GM23338 (cell line): ENCODE measurements at regions not wholly inside any gene's neighbourhood (a gene's known extent, or its start where the extent isn't known, plus 50 kb on each side); places are given as distances from the start of the nearest gene placed in this dataset.

Experiments used
- ATAC-seq: fragments of 200-7000 bp; cut with Tn5 transposase; 3 replicates; pipeline ENCODE4 v1.9.1; 2020
- DNase-seq: peaks from one replicate; pipeline ENCODE4 v3.0.0-alpha.2; 2015; ENCODE audit warnings: low spot score
- H2AFZ ChIP-seq: fragments of 200-600 bp; sonication (generic); 2 replicates; pipeline ENCODE4 v1.8.0; 2016; ENCODE audit warnings: antibody characterized with exemption, mild to moderate bottlenecking, moderate library complexity
- H3F3A ChIP-seq: fragments of 200-600 bp; sonication (generic); replicated peaks from 2 replicates; pipeline ENCODE4 v1.8.0; 2017; ENCODE audit warnings: antibody characterized with exemption, mixed run types, low read depth
- H3K27ac ChIP-seq: fragments of 200-600 bp; sonication (generic); 2 replicates; pipeline ENCODE4 v1.6.1; 2016; ENCODE audit warnings: low read depth
- H3K27me3 ChIP-seq: fragments of 200-600 bp; sonication (generic); 2 replicates; pipeline ENCODE4 v1.8.0; 2016; ENCODE audit warnings: mild to moderate bottlenecking, mixed run types, moderate library complexity; ENCODE audit not compliant: insufficient read depth
- H3K36me3 ChIP-seq: fragments of 200-600 bp; sonication (generic); 2 replicates; pipeline ENCODE4 v1.8.0; 2016; ENCODE audit warnings: mild to moderate bottlenecking; ENCODE audit not compliant: insufficient read depth
- H3K4me1 ChIP-seq: fragments of 200-600 bp; sonication (generic); 2 replicates; pipeline ENCODE4 v1.8.0; 2016; ENCODE audit warnings: mild to moderate bottlenecking, moderate library complexity; ENCODE audit not compliant: insufficient read depth
- H3K4me2 ChIP-seq: fragments of 200-600 bp; sonication (generic); 2 replicates; pipeline ENCODE4 v1.7.1; 2017; ENCODE audit warnings: mixed run types
- H3K4me3 ChIP-seq: fragments of 200-600 bp; sonication (generic); 2 replicates; pipeline ENCODE4 v1.6.1; 2016; ENCODE audit warnings: mixed run types
- H3K79me2 ChIP-seq: fragments of 200-600 bp; sonication (generic); replicated peaks from 2 replicates; pipeline ENCODE4 v1.8.0; 2017; ENCODE audit warnings: mild to moderate bottlenecking; ENCODE audit not compliant: insufficient read depth
- H3K9me2 ChIP-seq: fragments of 200-600 bp; sonication (generic); 2 replicates; pipeline ENCODE4 v1.8.0; 2017; ENCODE audit not compliant: insufficient read depth
- H4K20me1 ChIP-seq: fragments of 200-600 bp; sonication (generic); replicated peaks from 2 replicates; pipeline ENCODE4 v1.8.0; 2017; ENCODE audit warnings: mild to moderate bottlenecking; ENCODE audit not compliant: insufficient read depth
- H3K27ac Mint-ChIP-seq: 2 replicates; pipeline ENCODE4 v1.8.0; 2020; ENCODE audit warnings: inconsistent platforms, mild to moderate bottlenecking, moderate library complexity, mixed read lengths
- H3K27me3 Mint-ChIP-seq: 3 replicates; pipeline ENCODE4 v1.8.0; 2022; ENCODE audit warnings: low read depth, mild to moderate bottlenecking, moderate library complexity, mixed read lengths, inconsistent platforms; ENCODE audit not compliant: insufficient read depth, poor library complexity
- H3K36me3 Mint-ChIP-seq: 3 replicates; pipeline ENCODE4 v1.8.0; 2021; ENCODE audit warnings: low read depth, mild to moderate bottlenecking, inconsistent platforms, moderate library complexity, mixed read lengths
- H3K4me1 Mint-ChIP-seq: 3 replicates; pipeline ENCODE4 v1.8.0; 2020; ENCODE audit warnings: mild to moderate bottlenecking, inconsistent platforms, mixed read lengths
- H3K4me3 Mint-ChIP-seq: 3 replicates; pipeline ENCODE4 v1.8.0; 2021; ENCODE audit warnings: moderate library complexity, mild to moderate bottlenecking, inconsistent platforms, mixed read lengths
- H3K9me3 Mint-ChIP-seq: 3 replicates; pipeline ENCODE4 v1.8.0; 2020; ENCODE audit warnings: moderate library complexity, mild to moderate bottlenecking, inconsistent platforms, mixed read lengths
- CREB1 ChIP-seq: fragments of 250-450 bp; sonication (Bioruptor Pico); IDR thresholded peaks from 2 replicates; pipeline ENCODE4 v1.5.0; 2020; ENCODE audit warnings: low read depth, mild to moderate bottlenecking, moderate library complexity
- CTCF ChIP-seq, 2 experiments: fragments of 200-600 bp in 1 of 2; sonication (generic) in 1 of 2; conservative IDR thresholded peaks; 2 replicates each; pipeline versions ENCODE4 v1.5.1 to v1.6.1; 2016 to 2017; ENCODE audit warnings: antibody characterized with exemption in 2 of 2, low read depth in 2 of 2, mild to moderate bottlenecking in 2 of 2, moderate library complexity in 1 of 2
- ETS1 ChIP-seq: IDR thresholded peaks from 2 replicates; pipeline ENCODE4 v1.6.1; 2016; ENCODE audit warnings: antibody characterized with exemption
- JUNB ChIP-seq: IDR thresholded peaks from one replicate; pipeline ENCODE4 v1.6.1; 2016; ENCODE audit warnings: antibody characterized with exemption; ENCODE audit not compliant: unreplicated experiment
- NANOG ChIP-seq: IDR thresholded peaks from 2 replicates; pipeline ENCODE4 v1.6.1; 2016; ENCODE audit warnings: antibody characterized with exemption, borderline replicate concordance
- POLR2AphosphoS5 ChIP-seq: IDR thresholded peaks from 2 replicates; pipeline ENCODE4 v1.6.1; 2016; ENCODE audit warnings: antibody characterized with exemption, low read depth
- REST ChIP-seq: IDR thresholded peaks from one replicate; pipeline ENCODE4 v1.6.1; 2018; ENCODE audit warnings: antibody characterized with exemption; ENCODE audit not compliant: unreplicated experiment
- STAT1 ChIP-seq: IDR thresholded peaks from one replicate; pipeline ENCODE4 v1.6.1; 2016; ENCODE audit warnings: antibody characterized with exemption; ENCODE audit not compliant: unreplicated experiment
- ZNF462 ChIP-seq: fragments of 250-450 bp; sonication (Bioruptor Pico); IDR thresholded peaks from 2 replicates; pipeline ENCODE4 v1.5.0; 2020; ENCODE audit warnings: mild to moderate bottlenecking, moderate library complexity

GRCh38 chr1:93779540-93780165, 98.0 kb upstream of the BCAR3 start:
- peaks cover 16% of the 10 kb centered on the region for H3K4me1 Mint-ChIP-seq
- Histone ChIP-seq H3K27me3 (no peaks in the 10 kb centered on the region), H3K27ac (no peak overlapping the region), H3K36me3 (no peaks in the 10 kb centered on the region), H3K4me2 (no peak overlapping the region), H2AFZ (0 out of 2 replicates have a peak overlapping the region, but pooled peaks have one; percentile 26), H3K79me2 (no peaks in the 10 kb centered on the region), H3K4me1 (no peaks in the 10 kb centered on the region; the same call in 1 of the 2 replicates), H3K9me2 (peaks cover 37% of the 10 kb centered on the region), H4K20me1 (no peaks in the 10 kb centered on the region), H3F3A (no peaks in the 10 kb centered on the region), H3K4me3 (no peak overlapping the region)
- H3K27ac Mint-ChIP-seq: no peak overlapping the region
- no peaks in the 10 kb centered on the region for H3K27me3 Mint-ChIP-seq
- H3K9me3 Mint-ChIP-seq: no peaks in the 10 kb centered on the region
- TF ChIP-seq CTCF (conservative IDR thresholded peaks at IDR 0.05; ENCODE audit: low read depth in 2 of 2): no peak
- 0 out of 2 replicates have a peak, but pooled peaks have one; percentile 18 for TF ChIP-seq ZNF462
- H3K4me3 Mint-ChIP-seq: no peak overlapping the region
- no peaks in the 10 kb centered on the region; the same call in 2 of the 3 replicates for H3K36me3 Mint-ChIP-seq
- DNase-seq: peak; percentile 25
- peak; percentile 57 for ATAC-seq

GRCh38 chr1:93778457-93778856, 96.8 kb upstream of the BCAR3 start:
- Mint-ChIP-seq H3K27ac (no peak overlapping the region), H3K27me3 (no peaks in the 10 kb centered on the region), H3K4me3 (no peak overlapping the region), H3K36me3 (no peaks in the 10 kb centered on the region; the same call in 2 of the 3 replicates), H3K9me3 (no peaks in the 10 kb centered on the region), H3K4me1 (peaks cover 16% of the 10 kb centered on the region)
- Histone ChIP-seq H3K27ac (no peak overlapping the region), H3K4me2 (no peak overlapping the region), H2AFZ (no peak overlapping the region), H3K9me2 (peaks cover 37% of the 10 kb centered on the region), H3F3A (no peaks in the 10 kb centered on the region), H4K20me1 (no peaks in the 10 kb centered on the region), H3K27me3 (no peaks in the 10 kb centered on the region), H3K4me3 (no peak overlapping the region), H3K79me2 (no peaks in the 10 kb centered on the region), H3K36me3 (no peaks in the 10 kb centered on the region), H3K4me1 (no peaks in the 10 kb centered on the region; the same call in 1 of the 2 replicates)
- no peak for ATAC-seq
- no peak for DNase-seq
- TF ChIP-seq STAT1 (no peak), REST (no peak), NANOG (no peak), ETS1 (no peak), CREB1 (no peak), JUNB (no peak), POLR2AphosphoS5 (no peak)
